Stimulated activated CD8-positive, alpha-beta memory T cell treated with anti-CD3 and anti-CD28 coated beads, Interleukin-15, amount 100 ng/mL, for 4 hours (primary cell): ENCODE measurements at regions not wholly inside any gene's neighbourhood (a gene's known extent, or its start where the extent isn't known, plus 50 kb on each side); places are given as distances from the start of the nearest gene placed in this dataset.

ENCODE experiments used
- DNase-seq, 2 donors: peaks; one replicate each; pipeline ENCODE4 v3.0.0-alpha.2; 2020; ENCODE audit warnings: low read depth in 2 of 2

- no peak for DNase-seq
Measured at GRCh38 chr6:85396159-85396808, 53.6 kb upstream of the NT5E start.

- DNase-seq, result no peak
Measured at GRCh38 chr6:85395746-85396145, 54.1 kb upstream of the NT5E start.

GRCh38 chr6:85394853-85395538, 54.9 kb upstream of the NT5E start:
- DNase-seq, result no peak

GRCh38 chr6:85394199-85394598, 55.7 kb upstream of the NT5E start:
- no peak for DNase-seq

- no peak for DNase-seq
Measured at GRCh38 chr6:85392379-85392778, 57.5 kb upstream of the NT5E start.

GRCh38 chr6:85390775-85391174, 59.1 kb upstream of the NT5E start:
- no peak for DNase-seq

GRCh38 chr6:85390105-85390728, 59.7 kb upstream of the NT5E start:
- no peak for DNase-seq

- peak in 1 of 2 donors; percentile 10 for DNase-seq
Measured at GRCh38 chr6:85389151-85389797, 60.6 kb upstream of the NT5E start.

- DNase-seq, result no peak
Measured at GRCh38 chr6:85388531-85388930, 61.4 kb upstream of the NT5E start.

GRCh38 chr6:85385636-85386315, 64.1 kb upstream of the NT5E start:
- DNase-seq, result no peak

- no peak for DNase-seq
Measured at GRCh38 chr6:85383042-85383441, 66.8 kb upstream of the NT5E start.

- DNase-seq, result no peak
Measured at GRCh38 chr6:85382541-85382940, 67.3 kb upstream of the NT5E start.

GRCh38 chr6:85372915-85373270, 77.0 kb upstream of the NT5E start:
- DNase-seq, result no peak

GRCh38 chr6:85372188-85372914, 77.5 kb upstream of the NT5E start:
- no peak for DNase-seq

- DNase-seq, result no peak
Measured at GRCh38 chr6:85368631-85369030, 81.3 kb upstream of the NT5E start.

GRCh38 chr6:85364344-85364743, 85.5 kb upstream of the NT5E start:
- DNase-seq, result no peak

- DNase-seq, result no peak
Measured at GRCh38 chr6:85363870-85364269, 86.0 kb upstream of the NT5E start.

- no peak for DNase-seq
Measured at GRCh38 chr6:85362652-85363310, 87.1 kb upstream of the NT5E start.

- DNase-seq, result no peak
Measured at GRCh38 chr6:85361643-85362014, 88.3 kb upstream of the NT5E start.

GRCh38 chr6:85360794-85361642, 88.9 kb upstream of the NT5E start:
- DNase-seq, result no peak
